ENCODE measurements at regions not wholly inside any gene's neighbourhood (a gene's known extent, or its start where the extent isn't known, plus 50 kb on each side); places are given as distances from the start of the nearest gene placed in this dataset.
A peak's percentile ranks its signal among the peaks of the same experiment; 100 is the strongest.

DNA sequence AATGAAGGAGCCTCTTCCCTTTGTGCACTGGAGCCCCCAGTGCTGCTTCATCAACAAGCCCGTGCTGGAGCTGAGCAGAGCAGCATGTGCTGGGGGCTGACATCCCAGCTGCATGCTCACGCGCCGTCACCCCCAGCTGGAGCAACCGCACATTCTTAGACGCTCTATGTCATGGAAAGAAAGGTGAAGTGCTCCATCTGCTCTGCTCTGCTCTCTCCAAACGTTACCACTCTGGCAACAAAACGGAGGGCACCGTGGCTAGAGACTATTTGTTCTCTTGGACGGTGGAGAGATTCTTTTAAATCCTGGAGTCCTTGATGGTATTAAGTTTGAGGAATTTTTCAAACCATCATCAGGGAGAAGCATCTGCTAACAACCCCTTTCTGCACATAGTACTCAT lies 208.4 kb downstream of the C12orf75 start:
- 21% methylated on average over 7 of the region's 10 CpGs for WGBS
- TF ChIP-seq POLR2AphosphoS5 (IDR thresholded peaks at IDR 0.05) (peak in 1 of 2 donors; percentile 7), EP300 (IDR thresholded peaks at IDR 0.05) (no peak)
- Histone ChIP-seq H3K9me3 (peaks cover 0 to 9% (median 0%) of the 10 kb centered on the region in 4 donors), H3K27ac (replicated peaks in 1 of 4) (no peak overlapping the region), H3K36me3 (no peaks in the 10 kb centered on the region), H3K27me3 (no peaks in the 10 kb centered on the region), H3K4me1 (peaks cover 0 to 7% (median 0%) of the 10 kb centered on the region in 4 donors), H3K4me3 (no peak overlapping the region)
- no peak for DNase-seq (ENCODE audit: extremely low spot score)
- intact Hi-C loops (cut with DNase I) = no loop called here

DNA sequence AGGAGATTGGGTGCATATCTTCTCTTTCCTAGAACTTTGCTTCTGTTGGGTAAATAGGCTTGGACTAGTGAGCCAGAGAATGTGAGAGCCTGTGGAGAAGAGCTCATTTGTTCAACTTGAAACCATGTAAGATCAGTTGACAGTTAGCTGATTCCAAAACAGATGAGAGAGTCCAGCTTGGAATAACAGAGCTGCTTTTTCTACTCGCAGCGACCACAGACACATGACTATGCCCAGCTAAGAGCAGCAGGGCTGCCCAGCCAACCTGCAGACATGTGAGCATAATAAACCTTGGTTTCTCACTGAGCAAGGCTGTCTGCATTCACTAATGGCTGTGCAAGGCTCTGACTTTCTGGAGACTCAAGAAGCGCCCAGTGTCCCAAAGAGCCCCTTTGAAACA lies 209.2 kb downstream of the C12orf75 start:
- intact Hi-C loops (cut with DNase I) = no loop called here
- TF ChIP-seq, protein P1, sequence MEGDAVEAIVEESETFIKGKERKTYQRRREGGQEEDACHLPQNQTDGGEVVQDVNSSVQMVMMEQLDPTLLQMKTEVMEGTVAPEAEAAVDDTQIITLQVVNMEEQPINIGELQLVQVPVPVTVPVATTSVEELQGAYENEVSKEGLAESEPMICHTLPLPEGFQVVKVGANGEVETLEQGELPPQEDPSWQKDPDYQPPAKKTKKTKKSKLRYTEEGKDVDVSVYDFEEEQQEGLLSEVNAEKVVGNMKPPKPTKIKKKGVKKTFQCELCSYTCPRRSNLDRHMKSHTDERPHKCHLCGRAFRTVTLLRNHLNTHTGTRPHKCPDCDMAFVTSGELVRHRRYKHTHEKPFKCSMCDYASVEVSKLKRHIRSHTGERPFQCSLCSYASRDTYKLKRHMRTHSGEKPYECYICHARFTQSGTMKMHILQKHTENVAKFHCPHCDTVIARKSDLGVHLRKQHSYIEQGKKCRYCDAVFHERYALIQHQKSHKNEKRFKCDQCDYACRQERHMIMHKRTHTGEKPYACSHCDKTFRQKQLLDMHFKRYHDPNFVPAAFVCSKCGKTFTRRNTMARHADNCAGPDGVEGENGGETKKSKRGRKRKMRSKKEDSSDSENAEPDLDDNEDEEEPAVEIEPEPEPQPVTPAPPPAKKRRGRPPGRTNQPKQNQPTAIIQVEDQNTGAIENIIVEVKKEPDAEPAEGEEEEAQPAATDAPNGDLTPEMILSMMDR (IDR thresholded peaks at IDR 0.05) = no peak
- TF ChIP-seq EP300 (IDR thresholded peaks at IDR 0.05) (no peak), POLR2AphosphoS5 (IDR thresholded peaks at IDR 0.05) (no peak), POLR2A (IDR thresholded peaks at IDR 0.05; ENCODE audit: low read depth) (no peak)
- H3K36me3 ChIP-seq = no peaks in the 10 kb centered on the region
- H3K4me3 ChIP-seq = no peak overlapping the region
- H3K4me1 ChIP-seq = peaks cover 0 to 7% (median 0%) of the 10 kb centered on the region in 4 donors
- 82% methylated on average over 3 of the region's 3 CpGs for WGBS
- peaks cover 0 to 5% (median 0%) of the 10 kb centered on the region in 4 donors for H3K9me3 ChIP-seq
- H3K27ac ChIP-seq (replicated peaks in 1 of 4) = no peak overlapping the region
- no peaks in the 10 kb centered on the region for H3K27me3 ChIP-seq
- no peak for DNase-seq (ENCODE audit: extremely low spot score)

DNA sequence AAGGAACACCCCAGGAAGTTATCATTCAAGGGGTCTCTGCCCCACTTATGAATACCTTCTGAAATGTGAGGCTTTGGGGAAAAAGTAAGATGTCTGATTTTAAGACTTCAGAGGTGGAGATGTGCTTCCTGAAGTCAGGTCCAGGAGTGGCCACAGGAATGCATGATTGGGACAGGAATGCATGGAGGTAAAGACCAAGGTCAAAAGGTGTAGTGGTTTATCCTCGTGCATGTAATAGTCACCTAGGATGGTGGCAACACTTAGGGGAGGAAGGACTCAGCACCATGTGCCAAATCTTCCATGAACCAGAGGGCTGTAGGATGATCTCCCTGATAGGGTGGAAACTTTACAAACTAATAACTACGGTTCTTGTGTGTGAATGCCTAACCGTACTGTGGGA lies 217.3 kb downstream of the C12orf75 start:
- H3K27ac ChIP-seq (replicated peaks in 1 of 4) = no peak overlapping the region
- no peaks in the 10 kb centered on the region for H3K36me3 ChIP-seq
- WGBS = 89% methylated on average over 3 of the region's 3 CpGs
- DNase-seq (ENCODE audit: extremely low spot score) = no peak
- H3K27me3 ChIP-seq = no peaks in the 10 kb centered on the region
- TF ChIP-seq, protein P1 (IDR thresholded peaks at IDR 0.05) = no peak
- TF ChIP-seq EP300 (IDR thresholded peaks at IDR 0.05) (no peak), POLR2AphosphoS5 (IDR thresholded peaks at IDR 0.05) (no peak), POLR2A (IDR thresholded peaks at IDR 0.05; ENCODE audit: low read depth) (no peak)
- no peaks in the 10 kb centered on the region for H3K9me3 ChIP-seq
- intact Hi-C loops (cut with DNase I) = no loop called here
- no peaks in the 10 kb centered on the region for H3K4me1 ChIP-seq
- no peak overlapping the region for H3K4me3 ChIP-seq

DNA sequence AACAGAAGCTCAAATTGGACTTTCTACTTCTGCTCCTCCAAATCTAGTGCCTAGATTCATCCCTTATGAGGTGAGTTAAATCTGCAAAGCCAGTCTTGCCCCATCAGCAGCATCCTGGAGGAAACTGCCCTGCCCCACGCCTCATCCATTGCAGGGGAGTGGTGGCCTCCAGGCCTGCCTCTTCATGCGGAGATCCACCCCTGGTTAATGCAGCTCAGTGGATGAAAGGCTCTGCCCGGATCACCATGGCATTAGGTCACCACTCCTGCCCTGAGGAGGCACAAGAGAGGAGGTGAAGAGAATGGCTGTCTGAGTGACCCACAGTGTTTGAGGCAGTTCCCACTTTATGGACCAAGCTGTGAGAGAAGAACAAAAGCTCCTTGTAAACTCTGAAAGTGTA lies 218.1 kb downstream of the C12orf75 start:
- no peak overlapping the region for H3K27ac ChIP-seq (replicated peaks in 1 of 4)

DNA sequence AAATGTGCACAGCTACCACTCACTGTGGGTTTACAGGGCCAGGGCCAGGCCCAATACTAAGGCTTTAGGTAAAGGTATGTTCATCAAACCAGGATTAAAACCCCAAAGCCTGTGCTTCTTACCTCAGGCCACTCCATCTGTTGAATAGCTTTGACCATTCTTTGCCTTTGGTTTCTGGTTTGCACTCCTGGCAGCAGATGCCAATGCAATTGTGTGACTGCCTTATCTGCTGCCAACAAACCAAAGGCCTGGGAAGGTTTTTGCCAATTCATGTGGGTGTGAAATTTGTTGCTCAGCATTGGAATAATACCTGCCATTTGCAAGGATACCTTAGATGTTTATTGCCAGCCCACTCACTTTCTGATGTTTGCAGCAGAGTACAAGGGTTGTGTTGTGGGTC lies 221.6 kb downstream of the C12orf75 start:
- Histone ChIP-seq H3K9me3 (no peaks in the 10 kb centered on the region), H3K27me3 (no peaks in the 10 kb centered on the region), H3K36me3 (no peaks in the 10 kb centered on the region), H3K4me3 (no peak overlapping the region), H3K4me1 (no peaks in the 10 kb centered on the region), H3K27ac (replicated peaks in 1 of 4) (no peak overlapping the region)
- no peak for TF ChIP-seq EP300 (IDR thresholded peaks at IDR 0.05)
- intact Hi-C loops (cut with DNase I) = no loop called here
- DNase-seq (ENCODE audit: extremely low spot score) = no peak

More for the DNA sequence above, 218.1 kb downstream of the C12orf75 start:
- TF ChIP-seq, protein P1 (IDR thresholded peaks at IDR 0.05) = no peak
- no peak for TF ChIP-seq POLR2AphosphoS5 (IDR thresholded peaks at IDR 0.05)
- TF ChIP-seq POLR2A (IDR thresholded peaks at IDR 0.05; ENCODE audit: low read depth) = no peak
- TF ChIP-seq EP300 (IDR thresholded peaks at IDR 0.05) = no peak
- Histone ChIP-seq H3K9me3 (no peaks in the 10 kb centered on the region), H3K27me3 (no peaks in the 10 kb centered on the region), H3K36me3 (no peaks in the 10 kb centered on the region), H3K4me1 (no peaks in the 10 kb centered on the region), H3K4me3 (no peak overlapping the region)
- WGBS = 88% methylated on average over 3 of the region's 3 CpGs
- no peak for DNase-seq (ENCODE audit: extremely low spot score)
- intact Hi-C loops (cut with DNase I) = no loop called here

DNA sequence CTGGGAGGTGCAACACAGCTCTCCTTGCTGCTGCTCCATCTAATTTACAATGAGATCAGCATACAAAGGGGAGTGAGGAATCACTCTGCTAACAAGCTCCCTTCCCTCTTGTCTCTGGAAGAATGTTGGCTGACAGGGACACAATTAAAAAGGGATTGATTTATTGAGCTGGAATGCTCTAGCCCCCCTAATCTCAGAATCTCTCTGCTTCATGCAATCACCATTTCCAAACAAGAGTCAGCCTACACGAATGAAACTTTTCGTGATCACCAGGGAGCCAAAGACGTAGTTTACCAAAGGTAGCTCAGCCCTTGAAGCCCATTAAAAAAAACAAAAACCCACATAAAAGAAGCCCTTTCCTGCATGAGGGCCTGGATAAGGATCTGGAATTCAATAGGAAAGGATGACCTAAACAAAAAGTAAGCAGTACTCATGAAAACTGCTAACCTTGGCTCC lies 223.8 kb downstream of the C12orf75 start:
- Histone ChIP-seq H3K27me3 (no peaks in the 10 kb centered on the region), H3K36me3 (no peaks in the 10 kb centered on the region), H3K4me1 (no peaks in the 10 kb centered on the region), H3K27ac (replicated peaks in 1 of 4) (no peak overlapping the region), H3K9me3 (no peaks in the 10 kb centered on the region), H3K4me3 (no peak overlapping the region)
- WGBS = 88% methylated on average over 3 of the region's 3 CpGs
- TF ChIP-seq POLR2A (IDR thresholded peaks at IDR 0.05; ENCODE audit: low read depth) = no peak
- intact Hi-C loops (cut with DNase I) = no loop called here
- DNase-seq (ENCODE audit: extremely low spot score) = no peak

Data from esophagus muscularis mucosa (tissue), 4 donors.